Muscle of leg (tissue), 3 donors: ENCODE measurements at regions not wholly inside any gene's neighbourhood (a gene's known extent, or its start where the extent isn't known, plus 50 kb on each side); places are given as distances from the start of the nearest gene placed in this dataset.
A peak's percentile ranks its signal among the peaks of the same experiment; 100 is the strongest.
"Not testable (repeated sequence)": the region's sequence is repeated elsewhere in the genome, so short reads cannot be mapped to it uniquely, and the experiment has no call there.

Experiments used
- DNase-seq: peaks from one replicate; pipeline ENCODE4 v3.0.0; 2013
- H3K27ac ChIP-seq: one replicate; pipeline ENCODE4 v1.5.1; 2013; ENCODE audit warnings: mild to moderate bottlenecking, low read length, control low read depth
- H3K27me3 ChIP-seq: one replicate; pipeline ENCODE4 v1.6.1; 2013; ENCODE audit warnings: low read length; ENCODE audit not compliant: control insufficient read depth, insufficient read depth
- H3K36me3 ChIP-seq: one replicate; pipeline ENCODE4 v1.6.1; 2013; ENCODE audit warnings: low read length; ENCODE audit not compliant: control insufficient read depth, insufficient read depth
- H3K4me1 ChIP-seq: one replicate; pipeline ENCODE4 v1.6.1; 2013; ENCODE audit warnings: low read length; ENCODE audit not compliant: control insufficient read depth, insufficient read depth
- H3K4me3 ChIP-seq: one replicate; pipeline ENCODE4 v1.5.1; 2013; ENCODE audit warnings: low read length, control low read depth
- H3K9me3 ChIP-seq: replicated peaks from 2 replicates; pipeline ENCODE4 v1.6.1; 2013; ENCODE audit warnings: low read depth, low read length; ENCODE audit not compliant: control insufficient read depth
- WGBS: methylation state at CpG from one replicate; pipeline ENCODE4 v1.1.5; 2013; ENCODE audit warnings: missing lambda C conversion rate; ENCODE audit not compliant: insufficient coverage; 5-methylcytosine and 5-hydroxymethylcytosine counted together

DNA sequence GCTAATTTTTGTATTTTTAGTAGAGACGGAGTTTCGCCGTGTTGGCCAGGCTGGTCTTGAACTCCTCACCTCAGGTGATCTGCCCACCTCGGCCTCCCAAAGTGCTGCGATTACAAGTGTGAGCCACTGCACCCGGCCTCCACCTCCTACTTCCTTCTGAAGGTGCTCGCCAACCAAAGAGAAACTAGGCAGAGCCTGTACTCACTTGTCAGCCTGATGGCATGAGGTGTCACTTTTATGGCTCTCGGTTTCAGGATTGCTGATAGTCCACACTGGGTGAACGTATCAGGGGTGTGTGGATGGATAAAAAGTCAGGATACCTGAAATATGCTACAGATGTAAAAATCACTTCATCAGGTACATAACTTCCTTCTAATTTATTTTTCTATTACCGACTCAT is 468.3 kb downstream of the DIRAS2 start:
- H3K9me3 ChIP-seq, H3K4me3 ChIP-seq, H3K4me1 ChIP-seq, H3K36me3 ChIP-seq, H3K27me3 ChIP-seq, DNase-seq, H3K27ac ChIP-seq: not testable (repeated sequence)
- 90% methylated on average over 6 of the region's 10 CpGs for WGBS

DNA sequence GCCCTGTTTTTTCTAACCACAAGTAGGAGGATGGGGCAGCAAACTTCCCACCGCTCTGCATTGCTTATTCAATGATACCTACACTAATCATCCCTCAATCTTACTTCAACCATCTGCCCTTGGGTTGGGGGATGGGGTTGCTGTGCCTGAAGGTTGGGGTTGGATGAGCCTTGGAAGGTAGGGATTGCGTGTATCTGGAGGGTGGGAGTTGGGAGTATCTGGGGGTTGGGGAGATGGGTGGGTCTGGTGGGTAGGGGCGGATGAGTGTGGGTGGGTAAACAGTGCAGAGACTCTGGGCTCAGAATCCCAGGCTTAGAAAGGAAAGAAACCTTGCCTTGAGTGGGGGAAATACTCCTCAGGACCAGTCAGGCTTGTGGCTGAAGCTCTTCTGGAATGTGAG is 467.4 kb downstream of the DIRAS2 start:
- DNase-seq = no peak
- WGBS = 78% methylated on average over 2 of the region's 3 CpGs
- no peak overlapping the region for H3K27ac ChIP-seq

DNA sequence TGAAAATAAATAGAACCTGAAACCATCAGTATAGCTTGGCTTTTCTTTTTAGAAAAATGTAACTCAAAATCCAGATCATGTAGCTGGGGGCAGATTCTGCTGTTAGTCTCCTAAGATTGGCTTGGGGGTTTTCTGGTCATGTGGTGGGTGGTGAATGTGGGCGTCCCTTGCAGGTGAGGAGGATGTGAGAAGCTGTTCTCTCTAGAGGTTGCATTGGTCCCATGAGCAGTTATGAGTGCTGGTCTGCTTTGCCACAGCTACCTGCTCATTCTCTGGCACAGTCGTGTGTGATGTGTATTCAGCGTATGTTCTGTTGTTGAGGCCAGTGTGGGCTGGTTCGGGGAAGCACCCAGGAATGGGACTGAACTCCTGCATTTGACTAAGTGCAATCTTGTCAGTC is 466.8 kb downstream of the DIRAS2 start:
- DNase-seq = no peak
- H3K27me3 ChIP-seq = peaks cover 2% of the 10 kb centered on the region
- WGBS = 68% methylated on average over 4 of the region's 4 CpGs
- peaks cover 2% of the 10 kb centered on the region for H3K4me1 ChIP-seq
- no peak overlapping the region for H3K4me3 ChIP-seq
- no peaks in the 10 kb centered on the region for H3K36me3 ChIP-seq
- H3K27ac ChIP-seq = no peak overlapping the region
- peaks cover 3% of the 10 kb centered on the region for H3K9me3 ChIP-seq

More for the DNA sequence above, 467.4 kb downstream of the DIRAS2 start:
- no peak overlapping the region for H3K4me3 ChIP-seq
- H3K9me3 ChIP-seq = peaks cover 4% of the 10 kb centered on the region
- H3K36me3 ChIP-seq = no peaks in the 10 kb centered on the region
- H3K27me3 ChIP-seq = peaks cover 2% of the 10 kb centered on the region
- peaks cover 2% of the 10 kb centered on the region for H3K4me1 ChIP-seq

DNA sequence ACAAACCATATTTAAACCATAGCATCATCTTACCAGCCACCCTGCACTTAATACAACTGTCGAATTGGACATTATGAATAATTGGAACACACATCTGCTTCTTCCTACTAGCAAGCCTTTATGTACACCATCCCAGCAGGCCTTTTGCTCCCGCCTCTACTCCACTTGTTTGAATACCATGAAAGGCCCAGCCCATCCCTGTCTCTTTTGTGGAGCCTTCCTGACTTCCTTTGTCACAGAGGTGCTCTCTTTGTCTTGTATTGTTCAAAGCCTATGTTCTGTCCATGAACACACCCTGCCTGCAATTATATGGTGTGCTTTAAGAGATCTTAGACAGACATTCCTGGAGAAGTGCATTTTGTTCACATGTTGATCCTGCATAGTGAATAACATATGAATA is 465.7 kb downstream of the DIRAS2 start:
- Histone ChIP-seq H3K9me3 (no peaks in the 10 kb centered on the region), H3K27me3 (no peaks in the 10 kb centered on the region), H3K27ac (no peak overlapping the region), H3K4me1 (peaks cover 2% of the 10 kb centered on the region), H3K4me3 (no peak overlapping the region), H3K36me3 (no peaks in the 10 kb centered on the region)
- 76% methylated on average over 2 of the region's 2 CpGs for WGBS
- DNase-seq = no peak

DNA sequence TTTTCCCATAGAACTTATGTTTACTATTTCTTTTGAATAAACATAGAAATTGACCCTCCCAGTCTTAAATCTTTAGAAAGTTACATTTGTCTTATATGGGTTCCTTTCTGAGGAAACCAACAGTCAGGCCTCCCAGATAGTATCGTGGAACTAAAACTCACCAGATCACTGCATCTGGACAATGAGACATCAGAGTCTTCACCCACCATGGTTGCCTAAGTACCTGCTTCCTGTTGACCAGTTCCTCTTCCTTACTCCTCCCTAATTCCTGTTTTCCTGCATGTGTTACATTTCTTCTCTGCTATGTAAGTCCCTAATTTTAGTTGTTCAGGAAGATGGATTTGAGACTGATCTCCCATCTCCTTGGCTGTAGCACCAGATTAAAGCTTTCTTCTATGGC is 462.2 kb downstream of the DIRAS2 start:
- no peak overlapping the region for H3K4me3 ChIP-seq
- no peak for DNase-seq
- H3K27ac ChIP-seq = no peak overlapping the region
- peaks cover 2% of the 10 kb centered on the region for H3K4me1 ChIP-seq
- WGBS = 60% methylated on average over 1 of the region's 1 CpG
- H3K9me3 ChIP-seq = no peaks in the 10 kb centered on the region
- H3K27me3 ChIP-seq = no peaks in the 10 kb centered on the region
- no peaks in the 10 kb centered on the region for H3K36me3 ChIP-seq

DNA sequence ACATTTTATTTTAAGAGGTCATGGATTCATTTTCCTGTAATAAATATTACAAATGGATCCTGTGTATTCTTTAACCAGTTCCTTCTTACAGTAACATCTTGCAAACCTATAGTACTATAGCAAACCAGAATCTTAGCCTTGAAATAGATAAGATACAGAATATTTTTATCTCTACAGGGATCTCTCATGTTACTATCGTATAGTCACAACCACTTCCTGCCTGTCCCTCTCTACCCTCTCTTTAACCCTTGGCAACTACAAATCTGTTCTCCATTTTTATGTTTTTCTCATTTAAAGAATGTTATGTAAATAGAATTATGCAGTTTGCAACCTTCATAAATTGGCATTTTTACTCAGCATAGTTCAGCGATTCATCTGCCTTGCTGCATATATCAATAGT is 454.0 kb downstream of the DIRAS2 start:
- H3K27me3 ChIP-seq = no peaks in the 10 kb centered on the region
- no peak for DNase-seq
- no CpG with 5 or more reads among the region's 2 CpGs for WGBS
- no peaks in the 10 kb centered on the region for H3K36me3 ChIP-seq
- peaks cover 2% of the 10 kb centered on the region for H3K9me3 ChIP-seq
- no peak overlapping the region for H3K4me3 ChIP-seq
- H3K4me1 ChIP-seq = no peaks in the 10 kb centered on the region
- H3K27ac ChIP-seq = no peak overlapping the region

DNA sequence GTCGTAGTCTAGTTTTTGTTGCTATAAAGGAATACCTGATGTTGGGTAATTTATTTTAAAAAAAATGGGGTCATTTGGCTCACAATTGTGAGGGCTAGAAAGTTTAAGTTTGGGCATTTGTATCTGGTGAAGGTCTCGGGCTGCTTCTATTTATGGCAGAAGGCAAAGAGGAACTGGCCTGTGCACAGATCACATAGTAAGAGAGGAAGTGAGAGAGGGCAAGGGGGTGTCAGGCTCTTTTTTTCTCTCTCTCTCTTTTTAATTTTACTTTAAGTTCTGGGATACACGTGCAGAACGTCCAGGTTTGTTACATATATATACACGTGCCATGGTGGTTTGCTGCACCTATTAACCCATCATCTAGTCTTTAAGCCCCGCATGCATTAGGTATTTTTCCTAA is 453.3 kb downstream of the DIRAS2 start:
- WGBS = 100% methylated on average over 1 of the region's 6 CpGs

DNA sequence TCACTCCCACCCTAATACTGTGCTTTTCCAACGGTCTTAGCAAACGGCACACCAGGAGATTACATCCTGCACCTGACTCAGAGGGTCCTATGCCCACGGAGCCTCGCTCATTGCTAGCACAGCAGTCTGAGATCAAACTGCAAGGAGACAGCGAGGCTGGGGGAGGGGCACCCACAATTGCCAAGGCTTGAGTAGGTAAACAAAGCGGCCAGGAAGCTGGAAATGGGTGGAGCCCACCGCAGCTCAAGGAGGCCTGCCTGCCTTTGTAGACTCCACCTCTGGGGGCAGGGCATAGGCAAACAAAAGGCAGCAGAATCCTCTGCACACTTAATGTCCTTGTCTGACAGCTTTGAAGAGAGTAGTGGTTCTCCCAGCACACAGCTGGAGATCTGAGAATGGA is 450.2 kb downstream of the DIRAS2 start:
- not testable (repeated sequence) for H3K27me3 ChIP-seq, H3K27ac ChIP-seq
- WGBS = 92% methylated on average over 6 of the region's 7 CpGs

More for the DNA sequence above, 453.3 kb downstream of the DIRAS2 start:
- no peak overlapping the region for H3K4me3 ChIP-seq
- H3K27me3 ChIP-seq = no peaks in the 10 kb centered on the region
- peak; percentile 51 for DNase-seq
- peaks cover 2% of the 10 kb centered on the region for H3K9me3 ChIP-seq
- no peaks in the 10 kb centered on the region for H3K4me1 ChIP-seq
- H3K27ac ChIP-seq = no peak overlapping the region
- H3K36me3 ChIP-seq = no peaks in the 10 kb centered on the region

DNA sequence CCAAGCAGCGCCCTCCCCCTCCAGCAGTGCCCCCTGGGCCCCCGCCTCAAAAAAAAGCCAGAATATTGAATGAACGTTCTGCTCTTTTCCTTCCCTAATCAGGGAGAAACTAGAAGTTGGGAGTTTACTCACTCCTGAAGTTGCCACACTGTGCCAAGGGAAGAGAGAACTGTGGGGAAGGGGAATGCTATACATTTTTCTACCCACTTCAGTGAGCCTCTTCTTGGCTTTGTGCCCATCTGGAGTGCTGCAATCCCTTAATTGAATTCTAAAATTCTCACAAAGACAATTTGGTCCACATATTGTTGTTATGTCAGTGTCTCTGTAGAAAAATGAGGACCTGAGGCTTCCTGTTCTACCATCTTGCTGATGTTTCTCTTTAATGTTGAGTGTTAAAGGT is 443.7 kb downstream of the DIRAS2 start:
- no peaks in the 10 kb centered on the region for H3K27me3 ChIP-seq
- peaks cover 3% of the 10 kb centered on the region for H3K9me3 ChIP-seq
- no peak overlapping the region for H3K4me3 ChIP-seq
- H3K4me1 ChIP-seq = no peaks in the 10 kb centered on the region
- no peak overlapping the region for H3K27ac ChIP-seq
- no CpG with 5 or more reads among the region's 3 CpGs for WGBS
- no peaks in the 10 kb centered on the region for H3K36me3 ChIP-seq
- DNase-seq = no peak

More for the DNA sequence above, 450.2 kb downstream of the DIRAS2 start:
- not testable (repeated sequence) for DNase-seq, H3K36me3 ChIP-seq, H3K9me3 ChIP-seq, H3K4me1 ChIP-seq, H3K4me3 ChIP-seq

DNA sequence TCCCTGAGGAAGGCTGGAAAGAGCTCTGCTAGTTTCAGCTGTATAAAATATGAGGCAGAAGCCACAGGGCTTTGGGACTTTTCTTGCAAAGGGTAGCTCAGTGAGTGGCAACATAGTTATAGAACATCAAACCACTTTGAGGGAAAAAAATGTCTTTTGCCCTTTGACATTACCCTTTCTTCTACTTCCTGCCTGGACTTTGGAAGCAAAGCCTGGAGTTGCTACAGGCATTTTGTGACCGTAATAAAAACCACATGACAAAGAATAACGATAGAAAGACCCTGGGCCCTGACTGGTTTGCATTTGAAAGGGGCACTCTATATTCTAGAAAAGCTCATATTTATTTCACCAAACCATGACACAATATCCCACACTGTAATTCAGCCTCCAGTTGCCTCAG is 440.9 kb downstream of the DIRAS2 start:
- Histone ChIP-seq H3K4me1 (no peaks in the 10 kb centered on the region), H3K4me3 (no peak overlapping the region), H3K9me3 (peaks cover 3% of the 10 kb centered on the region), H3K27me3 (no peaks in the 10 kb centered on the region), H3K27ac (no peak overlapping the region), H3K36me3 (no peaks in the 10 kb centered on the region)
- WGBS = 25% methylated on average over 2 of the region's 2 CpGs
- DNase-seq = no peak

DNA sequence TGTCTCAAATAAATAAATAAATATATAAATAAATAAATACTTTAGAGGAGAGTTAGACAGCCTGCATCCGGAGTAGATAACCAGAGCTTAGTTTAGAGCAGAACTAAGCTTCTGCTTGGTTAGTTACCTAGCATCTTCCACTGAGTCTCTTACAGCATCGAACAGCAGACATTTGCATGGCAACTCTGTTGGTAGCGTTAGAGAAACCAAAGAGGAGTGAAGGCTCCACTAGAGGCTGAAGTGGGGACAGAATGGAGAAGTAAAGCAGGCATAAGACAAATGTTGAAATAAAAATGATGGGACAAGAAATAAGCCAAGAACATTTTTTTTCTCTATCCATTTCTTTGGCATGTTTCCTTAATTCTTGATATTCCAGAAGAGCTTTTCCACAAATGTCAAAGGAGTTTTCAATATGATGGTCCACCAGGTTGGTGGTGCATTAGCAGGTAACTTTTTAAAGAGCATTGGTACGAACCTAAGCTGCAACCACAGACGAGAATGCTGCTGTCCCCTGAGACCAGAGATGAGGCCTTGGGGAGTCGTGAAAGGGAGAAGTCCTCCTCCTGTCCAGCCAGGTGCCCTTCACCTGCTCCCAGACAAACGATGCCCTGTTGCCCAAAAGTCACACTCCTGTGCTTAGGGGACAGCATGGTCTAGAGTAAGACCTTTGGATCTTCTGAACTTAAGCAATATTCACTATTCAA is 438.3 kb downstream of the DIRAS2 start:
- Histone ChIP-seq H3K9me3 (no peaks in the 10 kb centered on the region), H3K4me3 (no peak overlapping the region), H3K27me3 (no peaks in the 10 kb centered on the region), H3K4me1 (no peaks in the 10 kb centered on the region), H3K27ac (no peak overlapping the region), H3K36me3 (no peaks in the 10 kb centered on the region)
- no peak for DNase-seq
- WGBS = 89% methylated on average over 4 of the region's 7 CpGs
